GM19438 (cell line): ENCODE measurements at regions not wholly inside any gene's neighbourhood (a gene's known extent, or its start where the extent isn't known, plus 50 kb on each side); places are given as distances from the start of the nearest gene placed in this dataset.

Source experiments
- ATAC-seq: cut with Tn5 transposase; IDR thresholded peaks from one replicate; pipeline ENCODE4 v1.9.1; 2021; ENCODE audit warnings: low read depth; ENCODE audit not compliant: unreplicated experiment

DNA sequence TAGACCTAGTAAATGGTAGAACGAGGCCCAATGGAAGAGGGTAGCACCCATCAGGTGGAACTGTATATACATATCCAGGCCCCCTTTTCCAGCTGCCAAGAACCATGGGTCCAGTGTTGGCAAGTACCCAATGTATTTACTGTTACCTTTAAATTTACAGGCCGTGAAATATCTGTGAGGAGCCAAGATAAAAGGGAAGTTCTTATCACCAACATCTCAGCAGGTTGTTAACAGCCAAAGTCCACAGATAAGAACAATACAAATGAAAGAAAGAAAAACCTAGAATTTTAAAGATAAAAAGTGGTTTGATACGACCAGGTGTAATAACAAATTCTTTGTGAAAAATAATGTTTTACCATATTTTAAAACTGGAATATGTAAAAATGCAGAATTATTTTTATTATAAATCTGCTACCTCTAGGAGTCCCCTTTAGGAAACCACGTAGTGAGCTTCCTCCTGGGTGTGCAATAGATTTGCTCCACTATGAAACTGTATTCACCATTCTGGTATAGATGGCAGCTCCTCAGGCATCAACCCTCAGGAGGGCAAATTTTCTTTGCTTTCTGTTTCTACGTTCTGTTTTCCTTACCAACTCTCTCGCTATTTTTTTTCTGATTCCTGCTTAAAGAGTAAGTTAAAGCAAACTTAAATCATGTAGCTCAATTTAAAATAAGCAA lies 292.2 kb upstream of the SLC10A2 start:
- no peak for ATAC-seq

DNA sequence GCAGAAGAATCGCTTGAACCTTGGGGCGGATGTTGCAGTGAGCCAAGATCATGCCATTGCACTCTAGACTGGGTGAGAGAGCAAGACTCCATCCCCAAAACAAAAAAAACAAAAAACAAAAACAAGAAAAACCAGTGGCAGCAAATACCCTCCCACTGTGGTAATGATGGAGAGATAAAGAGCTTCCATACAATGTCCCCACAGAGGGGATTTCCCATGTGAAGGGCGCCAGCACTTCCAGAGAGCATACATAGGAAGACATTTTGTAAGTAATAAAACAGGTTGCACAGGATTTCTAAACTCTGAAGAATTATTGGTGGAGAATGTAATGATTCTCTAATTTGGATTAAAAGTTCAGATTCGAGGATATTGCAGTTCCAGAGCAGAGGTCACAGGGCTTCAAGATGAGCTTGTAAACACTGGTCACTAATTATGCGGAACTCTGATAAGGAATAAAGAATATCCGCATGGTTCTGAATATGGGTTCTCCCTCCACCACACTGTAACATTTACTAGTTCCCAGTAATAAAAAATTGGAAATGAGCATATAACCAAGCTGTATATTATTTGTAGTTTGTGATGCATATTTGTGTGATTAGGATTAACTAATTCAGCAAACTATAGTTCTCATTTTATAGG lies 290.1 kb upstream of the SLC10A2 start:
- ATAC-seq: no peak

DNA sequence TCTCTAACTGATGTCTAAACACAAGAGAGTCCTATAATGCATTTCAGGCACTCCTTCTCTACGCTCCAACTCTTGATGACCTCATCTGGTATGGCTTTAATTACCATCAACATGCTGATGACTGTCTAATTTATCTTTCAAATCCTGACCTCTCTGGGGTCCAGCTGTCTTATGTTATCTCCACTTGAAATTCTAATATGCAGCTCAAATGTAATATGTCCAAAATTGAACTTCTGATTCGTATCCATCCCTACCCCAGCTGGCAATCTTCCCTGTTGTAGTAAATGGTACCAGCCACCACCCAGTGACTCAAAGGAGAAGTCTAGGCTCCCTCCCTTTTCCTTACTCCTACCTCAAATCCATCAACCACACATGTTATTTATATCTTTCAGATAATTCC lies 288.0 kb upstream of the SLC10A2 start:
- no peak for ATAC-seq

DNA sequence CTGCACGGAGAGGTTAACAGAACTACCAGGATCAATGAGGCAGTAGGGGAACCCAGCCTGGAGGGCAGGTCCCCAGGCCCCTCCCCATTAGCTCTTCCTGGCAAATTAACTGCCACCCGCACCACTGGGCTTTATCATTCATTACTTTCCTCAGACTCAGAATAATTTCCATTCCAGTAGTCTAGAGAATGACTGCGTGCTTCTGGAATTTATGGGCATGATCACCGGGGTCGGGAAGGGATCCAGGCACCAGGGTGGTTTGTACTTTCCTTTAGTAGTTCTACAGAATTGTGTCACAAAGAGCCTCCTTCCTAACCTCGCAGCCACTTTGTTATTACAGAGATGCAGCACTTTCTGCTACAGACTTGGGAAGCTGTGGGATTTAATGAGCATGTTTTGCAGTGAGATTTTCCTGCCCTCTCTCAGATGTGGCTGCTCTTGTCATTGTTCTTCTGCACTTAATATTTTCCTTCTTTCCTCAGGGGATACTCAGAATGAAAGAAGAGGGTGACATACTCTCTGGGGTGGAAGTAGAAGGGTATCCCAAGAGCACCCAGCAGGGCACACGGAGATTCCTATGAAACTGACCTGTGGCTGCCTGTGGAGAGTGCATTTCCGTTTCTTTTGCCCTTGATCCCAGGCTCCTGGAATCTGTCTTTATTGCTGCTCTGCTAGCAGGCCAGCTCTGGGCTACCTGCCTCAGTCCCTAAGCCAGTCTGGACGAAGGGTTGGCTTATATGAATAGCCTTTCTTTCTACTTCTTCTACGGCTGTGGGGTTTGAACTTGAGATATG lies 285.0 kb upstream of the SLC10A2 start:
- no peak for ATAC-seq

DNA sequence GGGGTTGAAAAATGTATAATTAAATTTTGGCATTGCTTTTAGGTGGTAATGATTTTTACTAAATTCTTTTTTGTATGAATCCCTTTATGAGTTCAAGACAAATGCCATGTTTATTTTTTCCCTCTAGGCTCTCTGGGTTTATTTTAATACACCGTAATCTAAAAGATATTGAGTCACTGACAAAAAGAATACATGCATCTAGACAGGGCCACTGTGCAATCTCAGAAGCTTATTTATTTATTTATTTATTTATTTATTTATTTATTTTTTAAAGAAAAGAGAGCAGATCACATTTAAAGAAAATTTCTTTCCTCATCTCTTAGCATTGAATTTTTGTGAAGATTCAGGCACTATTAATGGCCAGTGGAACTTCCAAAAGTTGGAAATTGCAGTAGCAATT lies 283.9 kb upstream of the SLC10A2 start:
- ATAC-seq: no peak

DNA sequence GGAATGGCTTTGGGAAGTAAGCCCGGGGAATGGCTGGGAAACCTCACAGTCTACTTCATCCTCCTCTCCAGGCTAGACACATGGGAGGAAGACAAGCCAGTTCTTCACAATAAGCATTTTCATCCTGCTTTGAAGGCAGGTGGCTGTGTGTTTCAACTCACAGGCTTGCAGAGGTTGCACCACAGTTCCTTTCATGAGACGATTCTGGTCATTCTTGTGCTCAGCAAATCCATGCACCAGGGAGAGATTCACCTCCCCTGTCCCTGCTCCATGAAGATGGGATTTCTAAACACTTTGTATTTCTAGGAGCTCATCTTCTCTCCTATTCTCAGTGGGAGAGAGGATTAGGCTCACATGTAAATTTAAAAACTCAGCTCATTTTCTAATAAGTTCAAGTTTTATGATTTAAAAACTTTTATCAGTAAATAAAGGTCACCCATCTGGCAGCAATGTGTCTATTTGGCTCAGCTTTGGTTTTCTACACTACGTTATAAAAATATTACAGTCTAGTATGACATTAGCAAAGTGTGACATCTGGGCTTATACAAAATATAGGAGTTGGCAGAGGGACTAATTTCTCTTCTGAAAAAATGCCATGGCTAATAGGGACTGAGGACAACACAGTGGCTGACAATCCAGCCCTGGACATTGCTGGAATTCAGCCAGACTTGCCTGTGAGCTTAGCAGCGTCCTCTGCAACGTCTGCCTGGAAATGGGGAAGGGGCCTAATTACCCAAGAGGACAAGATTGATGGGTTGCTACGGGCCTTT lies 283.2 kb upstream of the SLC10A2 start:
- no peak for ATAC-seq

DNA sequence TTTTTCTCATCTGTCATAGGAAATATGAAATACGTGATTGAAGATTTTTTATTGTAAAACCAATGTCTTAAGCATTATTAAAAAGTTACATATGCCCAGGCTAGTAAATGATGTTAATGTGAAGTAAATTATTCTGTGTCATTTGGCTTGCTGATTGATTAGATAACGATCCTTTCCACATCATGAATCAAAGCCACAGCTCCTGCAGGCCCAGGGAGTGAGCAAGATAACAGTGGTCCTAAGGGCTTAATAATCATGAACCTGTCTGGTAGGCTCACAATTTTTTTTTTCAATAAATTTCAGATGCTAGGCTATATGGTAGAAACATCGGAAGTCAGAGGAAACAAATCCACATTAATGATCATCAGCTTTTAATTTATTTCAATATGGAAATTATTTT lies 269.0 kb upstream of the SLC10A2 start:
- no peak for ATAC-seq

DNA sequence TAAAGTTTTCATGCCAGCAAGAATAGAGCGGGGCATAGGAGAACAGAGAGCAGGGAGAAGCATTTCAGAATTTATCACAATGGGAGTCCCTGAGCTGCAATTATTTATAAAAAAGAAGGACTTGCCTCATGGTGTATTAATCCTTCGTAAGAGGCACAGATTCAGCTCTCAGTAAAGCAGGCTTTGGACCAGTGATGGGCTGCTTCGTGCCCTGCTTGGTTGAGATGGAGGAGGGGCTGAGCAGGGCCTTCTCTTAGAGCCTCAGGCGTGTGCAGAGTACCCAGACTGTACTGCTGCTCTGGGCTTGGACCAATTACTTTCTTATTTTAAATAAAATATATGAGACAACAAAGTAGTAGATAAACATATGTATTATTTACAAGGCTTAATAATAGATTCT lies 265.7 kb upstream of the SLC10A2 start:
- ATAC-seq: no peak

DNA sequence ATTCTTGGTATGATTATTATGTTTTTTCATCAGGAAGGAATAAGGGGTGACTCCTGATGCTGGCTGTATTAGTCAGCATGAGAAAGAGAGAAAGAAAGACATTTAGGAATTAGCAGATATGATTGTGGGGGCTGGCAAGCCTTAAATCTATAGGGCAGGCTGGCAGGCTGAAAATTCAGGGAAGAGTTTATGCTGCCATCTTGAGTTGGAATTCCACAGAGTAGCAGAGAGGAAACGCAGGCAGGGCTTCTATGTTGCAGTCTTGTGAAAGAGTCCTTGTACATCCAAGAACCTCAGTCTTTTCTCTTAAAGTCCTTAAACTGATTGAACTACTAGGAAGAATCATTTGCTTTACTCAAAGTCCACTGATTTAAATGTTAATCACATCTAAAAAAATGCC lies 262.7 kb upstream of the SLC10A2 start:
- ATAC-seq: no peak

DNA sequence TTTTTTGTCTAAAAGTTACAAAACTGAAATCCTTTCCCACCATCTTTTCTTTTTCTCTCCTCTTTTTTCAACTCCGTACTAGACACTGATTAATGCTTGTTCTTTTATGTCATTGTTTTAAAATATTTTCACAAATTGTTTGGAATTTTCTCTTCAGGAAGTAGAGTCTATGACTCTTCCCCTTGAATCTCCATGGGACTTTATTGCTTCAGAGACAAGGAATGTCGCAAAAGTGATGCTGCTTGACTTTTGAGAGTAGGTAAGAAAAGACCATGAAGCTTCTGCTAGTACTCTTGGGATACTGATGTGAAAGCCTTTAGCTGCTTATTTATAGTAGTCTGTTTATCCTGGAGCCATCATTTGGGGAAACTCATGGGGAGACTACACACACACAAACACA lies 260.1 kb upstream of the SLC10A2 start:
- ATAC-seq: no peak

DNA sequence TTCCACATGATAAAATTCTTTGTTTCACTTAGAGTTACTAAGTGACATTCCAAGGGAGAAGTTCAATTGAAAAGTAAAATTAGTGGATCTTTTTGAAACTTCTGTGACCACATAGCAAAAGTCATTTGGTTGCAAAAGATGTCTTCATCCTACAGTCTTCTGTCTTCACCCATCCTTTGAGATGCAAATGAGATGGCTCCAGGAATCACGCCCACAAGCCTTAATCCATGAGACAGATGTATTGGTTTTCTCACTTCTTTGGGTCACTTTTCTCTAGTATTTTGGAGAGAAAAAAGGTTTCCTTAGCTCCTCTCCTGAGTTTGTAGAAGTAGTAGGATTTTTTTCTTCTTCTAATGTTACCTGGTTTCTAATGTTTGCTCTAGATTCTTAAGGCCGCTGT lies 259.5 kb upstream of the SLC10A2 start:
- ATAC-seq: no peak

DNA sequence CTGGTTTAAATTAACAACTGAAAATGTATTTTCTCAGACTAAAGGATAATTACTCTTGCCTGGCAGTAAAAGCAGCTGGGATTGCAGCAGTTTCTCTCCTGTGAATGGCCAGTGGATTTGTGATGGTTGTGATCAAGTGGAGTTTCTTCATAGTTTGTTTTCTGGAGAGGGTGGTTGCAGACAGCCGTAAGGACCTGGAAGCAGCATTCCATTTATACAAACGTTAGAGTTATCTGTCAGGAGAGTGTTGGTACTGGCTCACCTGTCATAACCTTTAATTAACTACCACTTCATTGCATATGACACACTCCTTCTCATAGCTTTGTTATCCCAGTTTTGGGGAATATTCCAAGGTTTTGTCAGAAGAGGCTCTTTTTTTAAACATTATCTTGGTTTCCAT lies 258.4 kb upstream of the SLC10A2 start:
- ATAC-seq: no peak

DNA sequence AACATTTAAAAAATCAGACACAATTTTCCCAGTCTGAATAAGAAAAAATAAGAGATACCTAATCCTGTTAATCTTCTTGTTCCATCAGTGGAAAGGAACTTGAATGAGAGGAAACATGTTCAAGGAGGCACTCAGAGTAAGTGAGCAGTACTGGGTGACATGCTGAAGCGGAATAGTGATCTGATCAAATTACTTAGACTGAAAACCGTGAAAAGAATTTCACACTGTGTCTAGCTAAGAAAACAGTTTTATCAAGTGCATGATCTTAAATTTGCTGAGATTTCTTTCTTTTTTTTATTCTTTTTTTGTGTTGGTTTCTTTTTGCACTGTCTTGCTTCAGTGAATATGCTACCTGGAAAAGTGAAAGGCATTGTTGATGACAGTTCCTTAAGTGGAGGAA lies 249.5 kb upstream of the SLC10A2 start:
- ATAC-seq: no peak

DNA sequence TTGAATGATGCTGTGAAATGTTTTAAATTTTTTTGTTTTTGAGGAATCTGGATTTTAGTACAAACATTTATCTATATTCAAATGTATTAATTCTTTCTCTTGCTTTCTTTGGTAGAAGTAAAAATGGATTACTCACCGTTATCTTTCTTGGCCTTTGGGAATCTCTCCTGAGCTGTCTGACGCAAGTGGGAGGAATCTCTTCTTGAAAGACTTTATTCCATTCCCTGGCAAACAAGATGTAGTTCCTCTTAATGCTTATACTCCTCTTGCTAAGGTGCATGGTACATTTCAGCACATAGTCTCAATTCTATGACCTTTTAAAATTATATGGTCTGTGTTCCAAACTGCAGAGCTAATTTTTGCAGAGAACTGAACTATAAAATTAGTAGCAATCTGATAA lies 246.2 kb upstream of the SLC10A2 start:
- no peak for ATAC-seq

DNA sequence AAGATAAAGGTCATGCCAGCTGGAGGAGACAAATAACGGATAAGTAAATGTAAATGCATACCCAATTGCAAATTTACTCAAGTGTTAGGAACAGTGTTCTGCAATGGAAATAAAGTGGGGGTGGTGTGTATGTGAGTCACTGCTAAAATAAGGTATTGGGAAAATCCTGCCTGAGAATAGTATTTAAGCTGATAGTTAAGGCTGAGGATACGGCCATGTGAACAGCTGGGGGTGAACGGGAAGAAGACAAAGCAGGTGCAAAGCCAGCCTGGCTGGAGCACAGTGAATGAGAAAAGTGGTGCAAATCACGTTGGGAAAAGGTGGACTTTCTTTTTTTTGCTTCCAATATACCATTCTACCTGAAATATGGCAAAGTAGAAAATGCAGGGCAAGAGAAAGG lies 242.4 kb upstream of the SLC10A2 start:
- ATAC-seq: no peak

DNA sequence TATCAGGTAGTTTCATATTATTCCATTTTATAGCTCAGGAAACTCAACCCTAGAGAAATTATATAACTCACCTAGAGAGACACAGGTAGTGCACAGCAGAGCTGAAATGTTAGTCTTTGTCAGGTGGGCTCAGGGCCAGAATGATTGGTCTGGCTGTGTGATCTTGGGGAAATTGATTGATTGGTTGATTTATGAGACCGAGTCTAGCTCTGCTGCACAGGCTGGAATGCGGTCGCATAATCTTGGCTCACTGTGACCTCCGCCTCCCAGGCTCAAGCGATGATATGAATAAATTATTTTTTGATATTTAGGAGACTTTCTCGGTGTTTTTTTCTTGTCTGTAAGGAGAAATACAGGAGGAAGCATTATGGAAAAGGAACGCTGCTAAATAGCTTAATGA lies 239.9 kb upstream of the SLC10A2 start:
- no peak for ATAC-seq

DNA sequence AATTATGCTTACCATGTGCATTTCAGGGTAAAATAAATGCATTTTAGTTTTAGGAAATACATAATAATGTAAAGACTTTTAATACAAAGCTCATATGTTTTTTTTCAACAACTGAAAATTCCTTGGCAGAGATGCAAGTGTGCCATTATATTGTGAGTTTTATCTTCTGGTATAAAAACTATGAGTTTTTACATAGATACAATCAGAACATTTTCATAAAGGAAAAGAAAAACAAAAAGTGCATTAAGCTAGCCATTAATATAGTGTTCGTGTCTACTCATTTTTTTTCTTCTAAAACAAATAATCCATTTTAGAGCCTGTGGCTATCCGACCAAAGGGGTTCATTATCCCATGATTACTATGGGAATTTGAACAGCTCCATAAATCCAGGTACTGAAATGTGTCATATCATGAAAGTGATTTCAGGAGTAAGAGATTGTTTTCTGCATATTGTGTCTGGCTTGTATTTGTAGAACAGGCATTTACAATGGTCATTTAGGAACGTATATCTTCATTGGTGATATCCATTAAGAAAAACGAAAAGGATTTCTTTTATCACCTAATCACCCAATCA lies 236.9 kb upstream of the SLC10A2 start:
- no peak for ATAC-seq

DNA sequence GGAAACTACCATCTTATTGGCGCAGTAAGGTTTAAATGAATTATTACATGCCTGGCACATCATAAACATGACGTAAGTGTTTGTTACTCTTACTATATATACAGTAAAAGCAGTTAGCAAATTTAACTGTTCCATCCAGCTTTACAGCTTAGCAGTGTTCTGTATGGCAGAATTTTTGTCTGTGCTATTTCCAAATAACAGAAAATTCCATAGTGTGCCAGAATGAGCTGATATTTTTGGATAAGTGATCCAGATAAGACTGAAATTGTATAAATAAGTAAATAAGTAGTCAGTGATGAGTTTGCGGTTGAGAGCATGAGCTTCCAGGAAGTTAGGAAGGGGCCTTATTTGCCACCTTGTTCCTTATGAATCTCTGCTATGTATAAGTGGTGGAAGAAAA lies 236.5 kb upstream of the SLC10A2 start:
- no peak for ATAC-seq

DNA sequence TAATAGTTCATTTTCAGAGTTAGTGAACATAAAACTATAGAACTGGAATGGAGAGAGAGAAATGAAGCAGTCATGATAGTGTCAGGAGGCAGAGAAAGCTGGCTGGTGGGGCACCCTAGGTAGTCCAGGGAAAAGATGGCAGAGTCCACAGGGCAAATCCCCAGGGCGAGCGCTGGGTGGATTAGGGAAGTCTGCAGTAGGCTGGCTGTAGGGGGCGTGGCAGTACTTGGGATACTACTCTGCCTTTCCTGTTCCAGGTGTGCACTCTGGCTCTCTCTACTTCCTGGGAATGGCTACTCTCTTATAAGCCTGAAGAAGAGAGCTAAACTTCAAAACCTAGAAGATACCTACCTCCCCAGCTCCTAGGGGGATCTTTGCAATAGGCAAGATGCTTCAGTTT lies 232.9 kb upstream of the SLC10A2 start:
- ATAC-seq: no peak

DNA sequence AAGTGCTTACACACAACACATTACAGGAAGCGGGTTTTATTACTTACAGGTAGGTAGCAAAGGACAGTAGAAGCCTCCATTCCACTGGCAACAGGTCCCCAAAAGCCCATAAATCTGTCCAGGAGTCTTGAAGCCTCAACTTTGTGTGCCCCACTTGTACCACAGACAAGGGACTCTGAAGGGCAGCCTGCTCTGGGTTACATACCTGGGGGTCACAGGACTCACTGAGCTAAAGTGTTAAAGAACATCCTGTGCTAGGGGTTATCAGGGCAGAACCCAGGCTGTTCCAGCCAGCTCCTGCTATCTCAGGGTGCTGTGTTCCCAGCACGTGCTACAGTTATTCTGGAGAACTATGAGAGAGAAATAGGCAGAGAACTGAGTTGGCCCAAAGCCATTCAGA lies 230.9 kb upstream of the SLC10A2 start:
- ATAC-seq: no peak
